HEK293T (cell line): ENCODE measurements at regions not wholly inside any gene's neighbourhood (a gene's known extent, or its start where the extent isn't known, plus 50 kb on each side); places are given as distances from the start of the nearest gene placed in this dataset.
"Not testable (repeated sequence)": the region's sequence is repeated elsewhere in the genome, so short reads cannot be mapped to it uniquely, and the experiment has no call there.

ENCODE experiments used
- ARNT ChIP-seq: fragments of 450-650 bp; IDR thresholded peaks from 2 replicates; pipeline ENCODE4 v1.6.1; 2017; ENCODE audit warnings: mild to moderate bottlenecking
- FOXK2 ChIP-seq: fragments of 450-650 bp; IDR thresholded peaks from 2 replicates; pipeline ENCODE4 v1.6.1; 2016; ENCODE audit warnings: mild to moderate bottlenecking
- HDGF ChIP-seq: fragments of 450-650 bp; IDR thresholded peaks from 2 replicates; pipeline ENCODE4 v1.6.1; 2017; ENCODE audit warnings: antibody characterized with exemption, borderline replicate concordance
- NFRKB ChIP-seq: fragments of 450-650 bp; IDR thresholded peaks from 2 replicates; pipeline ENCODE4 v1.6.1; 2016; ENCODE audit warnings: mild to moderate bottlenecking, moderate library complexity
- SP1 ChIP-seq: fragments of 450-650 bp; IDR thresholded peaks from 2 replicates; pipeline ENCODE4 v1.6.1; 2017
- SUZ12 ChIP-seq: fragments of 450-650 bp; IDR thresholded peaks from 2 replicates; pipeline ENCODE4 v1.6.1; 2016; ENCODE audit warnings: mild to moderate bottlenecking
- TARDBP ChIP-seq: fragments of 450-650 bp; IDR thresholded peaks from 2 replicates; pipeline ENCODE4 v1.6.1; 2016
- ZNF384 ChIP-seq: fragments of 450-650 bp; IDR thresholded peaks from 2 replicates; pipeline ENCODE4 v1.6.1; 2016

GRCh38 chr7:91440198-91440597 lies 176.0 kb downstream of the FZD1 start:
- TF ChIP-seq TARDBP, ZNF384, ARNT, NFRKB, SP1, SUZ12, HDGF, FOXK2: not testable (repeated sequence)
